ENCODE measurements at regions not wholly inside any gene's neighbourhood (a gene's known extent, or its start where the extent isn't known, plus 50 kb on each side); places are given as distances from the start of the nearest gene placed in this dataset.
A peak's percentile ranks its signal among the peaks of the same experiment; 100 is the strongest.

DNA sequence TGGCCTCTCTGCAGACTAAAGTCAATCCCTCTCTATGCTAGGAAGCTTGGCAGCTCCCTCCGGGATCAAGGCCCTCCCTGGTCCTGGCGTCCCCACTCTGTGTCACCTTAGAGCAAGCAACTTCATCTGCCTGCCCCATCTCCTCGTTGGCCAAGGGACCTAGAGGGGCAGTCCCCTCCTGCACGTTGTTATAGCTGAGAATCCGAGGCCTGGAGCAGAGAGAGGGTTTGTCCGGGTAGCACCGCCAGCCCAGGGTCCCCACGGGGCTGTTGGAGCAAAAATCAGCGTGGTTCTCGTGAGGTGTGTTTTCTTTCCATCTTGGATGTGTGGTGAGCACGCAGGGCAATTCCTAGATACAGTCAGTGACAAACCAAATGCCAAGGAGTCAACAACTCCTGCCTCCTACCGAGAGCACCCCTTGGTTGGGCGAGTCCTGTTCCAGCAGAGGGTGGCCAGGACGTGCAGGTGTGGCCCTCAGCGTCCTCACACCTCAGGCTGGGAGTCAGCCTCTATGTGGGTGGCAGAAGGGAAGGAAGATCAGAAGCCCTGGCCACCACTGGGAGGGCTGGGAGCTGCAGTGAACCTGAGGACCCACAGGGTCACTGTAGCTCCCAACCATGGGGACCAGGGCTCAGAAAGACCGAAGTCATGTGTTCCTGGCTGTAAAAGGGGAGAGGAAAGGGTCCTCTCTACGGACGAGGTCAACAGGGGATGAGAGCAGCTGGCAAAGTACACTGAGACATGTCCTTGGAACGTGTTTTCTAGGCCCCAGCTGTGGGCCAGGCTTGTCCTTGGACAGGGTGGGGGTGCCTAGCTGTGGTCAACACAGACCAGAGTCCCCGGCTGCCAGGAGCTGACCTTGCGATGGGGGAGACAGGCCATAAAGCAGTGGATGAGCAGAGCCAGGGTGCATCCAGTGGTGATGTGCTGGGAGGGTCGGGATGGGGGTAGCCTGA, 85.6 kb upstream of the CIBAR2 start (continued):
- TF ChIP-seq GABPA (IDR thresholded peaks at IDR 0.05; ENCODE audit: low read depth, low read length): no peak
- peak; percentile 51; the same call in 1 of the 2 replicates for TF ChIP-seq GABPA (CRISPR knock-in tag; IDR thresholded peaks at IDR 0.05; ENCODE audit: low read depth)
- TF ChIP-seq, protein P1, sequence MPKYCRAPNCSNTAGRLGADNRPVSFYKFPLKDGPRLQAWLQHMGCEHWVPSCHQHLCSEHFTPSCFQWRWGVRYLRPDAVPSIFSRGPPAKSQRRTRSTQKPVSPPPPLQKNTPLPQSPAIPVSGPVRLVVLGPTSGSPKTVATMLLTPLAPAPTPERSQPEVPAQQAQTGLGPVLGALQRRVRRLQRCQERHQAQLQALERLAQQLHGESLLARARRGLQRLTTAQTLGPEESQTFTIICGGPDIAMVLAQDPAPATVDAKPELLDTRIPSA (CRISPR knock-in tag; IDR thresholded peaks at IDR 0.05; ENCODE audit: borderline replicate concordance): peak; percentile 64
- TF ChIP-seq, protein P2, sequence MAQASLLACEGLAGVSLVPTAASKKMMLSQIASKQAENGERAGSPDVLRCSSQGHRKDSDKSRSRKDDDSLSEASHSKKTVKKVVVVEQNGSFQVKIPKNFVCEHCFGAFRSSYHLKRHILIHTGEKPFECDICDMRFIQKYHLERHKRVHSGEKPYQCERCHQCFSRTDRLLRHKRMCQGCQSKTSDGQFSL (CRISPR knock-in tag; IDR thresholded peaks at IDR 0.05): peak; percentile 98
- no peak for TF ChIP-seq ZNF768 (CRISPR knock-in tag; IDR thresholded peaks at IDR 0.05)
- TF ChIP-seq NKX3-1 (CRISPR knock-in tag; IDR thresholded peaks at IDR 0.05): no peak
- peak; percentile 84 for TF ChIP-seq FOSL2 (CRISPR knock-in tag; IDR thresholded peaks at IDR 0.05)
- no peak for TF ChIP-seq ZNF589 (CRISPR knock-in tag; conservative IDR thresholded peaks at IDR 0.05)
- TF ChIP-seq ZNF703 (CRISPR knock-in tag; IDR thresholded peaks at IDR 0.05; ENCODE audit: borderline replicate concordance): no peak
- peak; percentile 98 for TF ChIP-seq RXRB (CRISPR knock-in tag; IDR thresholded peaks at IDR 0.05; ENCODE audit: borderline replicate concordance)
- TF ChIP-seq MXI1 (IDR thresholded peaks at IDR 0.05; ENCODE audit: borderline replicate concordance, low read depth, low read length): peak; percentile 38; the same call in 1 of the 3 replicates
- TF ChIP-seq ZNF556 (CRISPR knock-in tag; IDR thresholded peaks at IDR 0.05; ENCODE audit: borderline replicate concordance): peak; percentile 93
- peak; percentile 50; the same call in 1 of the 2 replicates for TF ChIP-seq NCOR1 (IDR thresholded peaks at IDR 0.05; ENCODE audit: borderline replicate concordance, low read length)
- TF ChIP-seq, protein P3, sequence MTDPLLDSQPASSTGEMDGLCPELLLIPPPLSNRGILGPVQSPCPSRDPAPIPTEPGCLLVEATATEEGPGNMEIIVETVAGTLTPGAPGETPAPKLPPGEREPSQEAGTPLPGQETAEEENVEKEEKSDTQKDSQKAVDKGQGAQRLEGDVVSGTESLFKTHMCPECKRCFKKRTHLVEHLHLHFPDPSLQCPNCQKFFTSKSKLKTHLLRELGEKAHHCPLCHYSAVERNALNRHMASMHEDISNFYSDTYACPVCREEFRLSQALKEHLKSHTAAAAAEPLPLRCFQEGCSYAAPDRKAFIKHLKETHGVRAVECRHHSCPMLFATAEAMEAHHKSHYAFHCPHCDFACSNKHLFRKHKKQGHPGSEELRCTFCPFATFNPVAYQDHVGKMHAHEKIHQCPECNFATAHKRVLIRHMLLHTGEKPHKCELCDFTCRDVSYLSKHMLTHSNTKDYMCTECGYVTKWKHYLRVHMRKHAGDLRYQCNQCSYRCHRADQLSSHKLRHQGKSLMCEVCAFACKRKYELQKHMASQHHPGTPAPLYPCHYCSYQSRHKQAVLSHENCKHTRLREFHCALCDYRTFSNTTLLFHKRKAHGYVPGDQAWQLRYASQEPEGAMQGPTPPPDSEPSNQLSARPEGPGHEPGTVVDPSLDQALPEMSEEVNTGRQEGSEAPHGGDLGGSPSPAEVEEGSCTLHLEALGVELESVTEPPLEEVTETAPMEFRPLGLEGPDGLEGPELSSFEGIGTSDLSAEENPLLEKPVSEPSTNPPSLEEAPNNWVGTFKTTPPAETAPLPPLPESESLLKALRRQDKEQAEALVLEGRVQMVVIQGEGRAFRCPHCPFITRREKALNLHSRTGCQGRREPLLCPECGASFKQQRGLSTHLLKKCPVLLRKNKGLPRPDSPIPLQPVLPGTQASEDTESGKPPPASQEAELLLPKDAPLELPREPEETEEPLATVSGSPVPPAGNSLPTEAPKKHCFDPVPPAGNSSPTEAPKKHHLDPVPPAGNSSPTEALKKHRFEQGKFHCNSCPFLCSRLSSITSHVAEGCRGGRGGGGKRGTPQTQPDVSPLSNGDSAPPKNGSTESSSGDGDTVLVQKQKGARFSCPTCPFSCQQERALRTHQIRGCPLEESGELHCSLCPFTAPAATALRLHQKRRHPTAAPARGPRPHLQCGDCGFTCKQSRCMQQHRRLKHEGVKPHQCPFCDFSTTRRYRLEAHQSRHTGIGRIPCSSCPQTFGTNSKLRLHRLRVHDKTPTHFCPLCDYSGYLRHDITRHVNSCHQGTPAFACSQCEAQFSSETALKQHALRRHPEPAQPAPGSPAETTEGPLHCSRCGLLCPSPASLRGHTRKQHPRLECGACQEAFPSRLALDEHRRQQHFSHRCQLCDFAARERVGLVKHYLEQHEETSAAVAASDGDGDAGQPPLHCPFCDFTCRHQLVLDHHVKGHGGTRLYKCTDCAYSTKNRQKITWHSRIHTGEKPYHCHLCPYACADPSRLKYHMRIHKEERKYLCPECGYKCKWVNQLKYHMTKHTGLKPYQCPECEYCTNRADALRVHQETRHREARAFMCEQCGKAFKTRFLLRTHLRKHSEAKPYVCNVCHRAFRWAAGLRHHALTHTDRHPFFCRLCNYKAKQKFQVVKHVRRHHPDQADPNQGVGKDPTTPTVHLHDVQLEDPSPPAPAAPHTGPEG (CRISPR knock-in tag; IDR thresholded peaks at IDR 0.05): no peak
- TF ChIP-seq MTF1 (CRISPR knock-in tag; IDR thresholded peaks at IDR 0.05): no peak
- TF ChIP-seq ARNT (IDR thresholded peaks at IDR 0.05): no peak
- TF ChIP-seq RBAK (CRISPR knock-in tag; IDR thresholded peaks at IDR 0.05): peak; percentile 96
- TF ChIP-seq MEIS2 (CRISPR knock-in tag; IDR thresholded peaks at IDR 0.05): peak; percentile 74
- no peak for TF ChIP-seq ZNF780A (CRISPR knock-in tag; IDR thresholded peaks at IDR 0.05)
- TF ChIP-seq, protein P4, sequence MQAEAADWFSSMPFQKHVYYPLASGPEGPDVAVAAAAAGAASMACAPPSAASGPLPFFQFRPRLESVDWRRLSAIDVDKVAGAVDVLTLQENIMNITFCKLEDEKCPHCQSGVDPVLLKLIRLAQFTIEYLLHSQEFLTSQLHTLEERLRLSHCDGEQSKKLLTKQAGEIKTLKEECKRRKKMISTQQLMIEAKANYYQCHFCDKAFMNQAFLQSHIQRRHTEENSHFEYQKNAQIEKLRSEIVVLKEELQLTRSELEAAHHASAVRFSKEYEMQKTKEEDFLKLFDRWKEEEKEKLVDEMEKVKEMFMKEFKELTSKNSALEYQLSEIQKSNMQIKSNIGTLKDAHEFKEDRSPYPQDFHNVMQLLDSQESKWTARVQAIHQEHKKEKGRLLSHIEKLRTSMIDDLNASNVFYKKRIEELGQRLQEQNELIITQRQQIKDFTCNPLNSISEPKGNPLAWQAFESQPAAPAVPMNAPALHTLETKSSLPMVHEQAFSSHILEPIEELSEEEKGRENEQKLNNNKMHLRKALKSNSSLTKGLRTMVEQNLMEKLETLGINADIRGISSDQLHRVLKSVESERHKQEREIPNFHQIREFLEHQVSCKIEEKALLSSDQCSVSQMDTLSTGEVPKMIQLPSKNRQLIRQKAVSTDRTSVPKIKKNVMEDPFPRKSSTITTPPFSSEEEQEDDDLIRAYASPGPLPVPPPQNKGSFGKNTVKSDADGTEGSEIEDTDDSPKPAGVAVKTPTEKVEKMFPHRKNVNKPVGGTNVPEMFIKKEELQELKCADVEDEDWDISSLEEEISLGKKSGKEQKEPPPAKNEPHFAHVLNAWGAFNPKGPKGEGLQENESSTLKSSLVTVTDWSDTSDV (CRISPR knock-in tag; IDR thresholded peaks at IDR 0.05): 0 out of 2 replicates have a peak, but pooled peaks have one; percentile 11
- TF ChIP-seq ZNF224 (CRISPR knock-in tag; IDR thresholded peaks at IDR 0.05): peak; percentile 70; the same call in 1 of the 2 replicates
